Endothelial cell of umbilical vein (primary cell): ENCODE measurements at regions not wholly inside any gene's neighbourhood (a gene's known extent, or its start where the extent isn't known, plus 50 kb on each side); places are given as distances from the start of the nearest gene placed in this dataset.

Experiments used
- BruUV-seq: library from RNA; stranded (reverse); fragments of 400-500 nt; replicated peaks from 2 replicates; lab custom pipeline; 2021; lab: Mats Ljungman, UMichigan
- CTCF ChIA-PET: fragments of 300-600, 350-600 bp; sonication (Branson Sonifier 250); formaldehyde crosslinking; loops from one replicate; lab custom pipeline; 2021; ENCODE audit warnings: antibody characterized with exemption, inconsistent platforms; lab: Charles Lee
- POLR2A ChIA-PET: fragments of 300-600, 350-600 bp; sonication (Branson Sonifier 250); formaldehyde crosslinking; loops from one replicate; lab custom pipeline; 2021; ENCODE audit warnings: antibody characterized with exemption, inconsistent platforms; lab: Charles Lee
- DNase-seq: peaks from one replicate; pipeline ENCODE4 v3.0.0-alpha.2; 2011; ENCODE audit warnings: low read depth, low spot score
- FAIRE-seq: peaks from 2 replicates; lab custom pipeline; 2011; peaks lifted over from hg19 to GRCh38; lab: Jason Lieb, UNC
- H2AFZ ChIP-seq: 2 replicates; pipeline ENCODE4 v1.6.0; 2012; ENCODE audit warnings: low read depth, low read length, control low read depth, inconsistent platforms
- H3K27ac ChIP-seq: 2 replicates; pipeline ENCODE4 v1.5.1; 2011; ENCODE audit warnings: low read depth, mild to moderate bottlenecking, control low read depth, low read length, moderate library complexity; ENCODE audit not compliant: insufficient read depth
- H3K27me3 ChIP-seq, 2 experiments: 2 replicates each; pipeline versions ENCODE4 v1.6.0 to v1.6.1; 2011; ENCODE audit warnings: low read length in 2 of 2, mixed read lengths in 1 of 2; ENCODE audit not compliant: control insufficient read depth in 2 of 2, insufficient read depth in 2 of 2
- H3K36me3 ChIP-seq, 2 experiments: 2 replicates in 1 of 2; 3 replicates in 1 of 2; pipeline ENCODE4 v1.5.1; 2011; ENCODE audit warnings: low read length in 2 of 2, mild to moderate bottlenecking in 1 of 2, moderate library complexity in 1 of 2; ENCODE audit not compliant: control insufficient read depth in 2 of 2, insufficient read depth in 2 of 2; ENCODE audit errors: extremely low read depth in 1 of 2
- H3K4me1 ChIP-seq: 3 replicates; pipeline ENCODE4 v1.5.1; 2011; ENCODE audit warnings: mild to moderate bottlenecking, low read length; ENCODE audit not compliant: control insufficient read depth, insufficient read depth; ENCODE audit errors: extremely low read depth
- H3K4me2 ChIP-seq: 2 replicates; pipeline ENCODE4 v1.6.1; 2011; ENCODE audit warnings: low read length, control low read depth, mixed read lengths; ENCODE audit not compliant: insufficient read depth
- H3K4me3 ChIP-seq, 3 experiments: fragments of 200-600 bp in 1 of 3; sonication (generic), shearing (Covaris generic) in 1 of 3; replicated peaks in 1 of 3; 2 replicates each; pipeline ENCODE4 v1.5.1; 2011 to 2016; ENCODE audit warnings: control low read depth in 3 of 3, low read length in 3 of 3, mild to moderate bottlenecking in 2 of 3, inconsistent platforms in 1 of 3, low read depth in 1 of 3, moderate library complexity in 1 of 3; ENCODE audit not compliant: insufficient read depth in 1 of 3
- H3K79me2 ChIP-seq: 2 replicates; pipeline ENCODE4 v1.6.0; 2012; ENCODE audit warnings: low read length, inconsistent platforms; ENCODE audit not compliant: control insufficient read depth, insufficient read depth
- H3K9ac ChIP-seq: replicated peaks from 2 replicates; pipeline ENCODE3; 2011; ENCODE audit warnings: low read length, control low read depth; ENCODE audit not compliant: insufficient read depth; ENCODE audit errors: extremely low read depth
- H3K9me1 ChIP-seq: replicated peaks from 3 replicates; pipeline ENCODE4 v1.6.0; 2011; ENCODE audit warnings: mild to moderate bottlenecking, low read length; ENCODE audit not compliant: control insufficient read depth, insufficient read depth; ENCODE audit errors: extremely low read depth
- H3K9me3 ChIP-seq: replicated peaks from 2 replicates; pipeline ENCODE4 v1.5.1; 2012; ENCODE audit warnings: low read length, inconsistent platforms; ENCODE audit not compliant: control insufficient read depth, insufficient read depth
- H4K20me1 ChIP-seq: replicated peaks from 2 replicates; pipeline ENCODE3; 2011; ENCODE audit warnings: mild to moderate bottlenecking, low read length; ENCODE audit not compliant: control insufficient read depth, insufficient read depth; ENCODE audit errors: extremely low read depth
- CTCF ChIP-seq, 2 donors: IDR thresholded peaks; 1 replicate in 1 of 2; 2 replicates in 1 of 2; pipeline ENCODE4 v1.5.1; 2011; ENCODE audit warnings: low read length in 2 of 2, mild to moderate bottlenecking in 2 of 2, moderate library complexity in 2 of 2, control low read depth in 1 of 2, inconsistent platforms in 1 of 2, low read depth in 1 of 2; ENCODE audit not compliant: insufficient read depth in 1 of 2; ENCODE audit errors: extremely low read depth in 1 of 2
- EZH2 ChIP-seq: IDR thresholded peaks from 2 replicates; pipeline ENCODE4 v1.6.1; 2012; ENCODE audit warnings: borderline replicate concordance, low read depth, mild to moderate bottlenecking, moderate library complexity, low read length, inconsistent platforms; ENCODE audit not compliant: severe bottlenecking
- FOS ChIP-seq: IDR thresholded peaks from 2 replicates; pipeline ENCODE4 v1.6.1; 2011; ENCODE audit warnings: mild to moderate bottlenecking, low read length, moderate library complexity, borderline replicate concordance; ENCODE audit not compliant: insufficient read depth
- GATA2 ChIP-seq: IDR thresholded peaks from 2 replicates; pipeline ENCODE4 v1.7.0; 2011; ENCODE audit warnings: low read depth, mild to moderate bottlenecking, moderate library complexity, mixed read lengths, low read length; ENCODE audit not compliant: insufficient read length, insufficient read depth
- JUN ChIP-seq: IDR thresholded peaks from 2 replicates; pipeline ENCODE4 v1.6.1; 2011; ENCODE audit warnings: borderline replicate concordance, low read depth; ENCODE audit not compliant: insufficient read length, insufficient read depth
- MAX ChIP-seq: IDR thresholded peaks from 2 replicates; pipeline ENCODE4 v1.6.1; 2011; ENCODE audit not compliant: insufficient read depth, insufficient read length
- MYC ChIP-seq: IDR thresholded peaks from one replicate; pipeline ENCODE4 v1.6.1; 2011; ENCODE audit warnings: mild to moderate bottlenecking, low read depth, low read length
- POLR2A ChIP-seq: IDR thresholded peaks from 2 replicates; pipeline ENCODE4 v1.6.1; 2012; ENCODE audit warnings: low read depth, mild to moderate bottlenecking, control low read depth, low read length
- POLR2AphosphoS5 ChIP-seq: IDR thresholded peaks from 2 replicates; pipeline ENCODE4 v1.6.1; 2012; ENCODE audit warnings: low read depth, mild to moderate bottlenecking, control low read depth, low read length, moderate library complexity; ENCODE audit not compliant: insufficient read depth
- dilution Hi-C: fragments of 300-500 bp; cut with MboI; formaldehyde crosslinking; loops from one replicate; pipeline ENCODE4 v1.15.0; 2019; ENCODE audit warnings: low sequenced_read_pairs; ENCODE audit not compliant: extremely low pct_ligation_motif_present
- intact Hi-C: fragments of 100-400 bp; cut with micrococcal nuclease; formaldehyde crosslinking; loops from one replicate; pipeline ENCODE4 v1.10.0; 2022

- Histone ChIP-seq H3K9ac (no peak overlapping the region), H3K27me3 (no peaks in the 10 kb centered on the region), H3K4me2 (no peak overlapping the region), H3K36me3 (no peaks in the 10 kb centered on the region), H3K79me2 (no peaks in the 10 kb centered on the region), H2AFZ (no peak overlapping the region), H3K27ac (no peak overlapping the region), H3K9me3 (no peaks in the 10 kb centered on the region), H4K20me1 (no peaks in the 10 kb centered on the region), H3K4me3 (no peak overlapping the region), H3K9me1 (no peaks in the 10 kb centered on the region), H3K4me1 (no peaks in the 10 kb centered on the region)
- DNase-seq (no peak), FAIRE-seq (no peak)
- BruUV-seq = no TSS peak
- intact Hi-C loops (no loop called here), dilution Hi-C loops (no loop called here)
- TF ChIP-seq FOS (no peak), GATA2 (no peak), POLR2AphosphoS5 (no peak), EZH2 (no peak), POLR2A (no peak), MYC (no peak), MAX (no peak), CTCF (IDR thresholded peaks at IDR 0.05; ENCODE audit: extremely low read depth in 1 of 2, insufficient read depth in 1 of 2, low read depth in 1 of 2, low read length in 2 of 2) (no peak), JUN (no peak)
- CTCF ChIA-PET = no interaction called here
- POLR2A ChIA-PET = no interaction called here
Measured at GRCh38 chr11:92558323-92558722, 333.7 kb downstream of the FAT3 start.
